ENCODE measurements at regions not wholly inside any gene's neighbourhood (a gene's known extent, or its start where the extent isn't known, plus 50 kb on each side); places are given as distances from the start of the nearest gene placed in this dataset.

- TF ChIP-seq CTCF (IDR thresholded peaks at IDR 0.05; ENCODE audit: low read depth, low read length, missing control alignments), result no peak
- H3K4me3 ChIP-seq (ENCODE audit: low read depth, low read length), result no peak overlapping the region
- in situ Hi-C loops (cut with HindIII; ENCODE audit: low sequenced_read_pairs), result no loop called here
- no peak for DNase-seq (ENCODE audit: low read depth)
Measured at GRCh38 chr15:100783291-100783690, 96.3 kb upstream of the ALDH1A3 start.

DNA sequence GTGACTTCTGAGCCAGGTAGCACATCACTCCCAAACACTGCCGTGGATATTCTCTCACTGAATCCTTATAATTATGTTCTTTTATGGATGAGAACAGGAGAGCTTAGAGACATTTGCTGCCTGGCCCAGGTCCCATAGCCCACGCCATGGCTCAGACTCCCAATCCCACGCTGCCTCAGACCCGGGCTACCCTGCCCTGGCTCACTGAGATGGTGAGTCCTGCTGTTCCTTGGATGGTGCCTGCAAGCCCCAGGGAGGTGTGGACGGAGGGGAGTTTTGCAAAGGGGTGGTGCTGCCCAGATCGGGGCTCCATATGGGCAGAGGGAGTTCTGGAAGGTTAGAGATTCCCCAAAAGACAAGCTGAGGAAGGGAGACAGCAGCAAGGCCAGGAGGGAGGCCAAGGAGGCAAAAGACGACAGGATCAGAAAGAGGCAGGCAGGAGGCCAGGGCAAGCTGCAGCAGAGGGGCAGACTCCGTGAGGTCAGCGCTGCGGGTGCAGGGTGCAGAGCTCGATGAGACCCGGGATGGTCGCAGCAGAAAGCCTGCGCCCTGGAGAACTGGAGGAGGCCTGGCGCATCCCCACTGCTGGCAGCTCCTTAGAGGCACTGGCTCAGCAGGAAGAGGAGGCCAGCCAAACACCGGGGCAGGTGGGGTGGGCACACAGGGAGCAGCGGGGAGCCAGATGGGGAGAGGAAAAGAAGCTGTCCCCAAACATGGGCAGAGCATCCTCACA lies 95.7 kb upstream of the ALDH1A3 start:
- DNase-seq (ENCODE audit: low read depth), result no peak
- in situ Hi-C loops (cut with HindIII; ENCODE audit: low sequenced_read_pairs), result no loop called here
- H3K4me3 ChIP-seq (ENCODE audit: low read depth, low read length), result no peak overlapping the region
- TF ChIP-seq CTCF (IDR thresholded peaks at IDR 0.05; ENCODE audit: low read depth, low read length, missing control alignments), result no peak

GRCh38 chr15:100784493-100785180 lies 95.0 kb upstream of the ALDH1A3 start:
- in situ Hi-C loops (cut with HindIII; ENCODE audit: low sequenced_read_pairs), result no loop called here
- TF ChIP-seq CTCF (IDR thresholded peaks at IDR 0.05; ENCODE audit: low read depth, low read length, missing control alignments), result no peak
- H3K4me3 ChIP-seq (ENCODE audit: low read depth, low read length), result no peak overlapping the region
- no peak for DNase-seq (ENCODE audit: low read depth)

GRCh38 chr15:100785181-100786138 lies 94.2 kb upstream of the ALDH1A3 start:
- TF ChIP-seq CTCF (IDR thresholded peaks at IDR 0.05; ENCODE audit: low read depth, low read length, missing control alignments), result no peak
- DNase-seq (ENCODE audit: low read depth), result no peak
- H3K4me3 ChIP-seq (ENCODE audit: low read depth, low read length), result no peak overlapping the region
- in situ Hi-C loops (cut with HindIII; ENCODE audit: low sequenced_read_pairs), result no loop called here

DNA sequence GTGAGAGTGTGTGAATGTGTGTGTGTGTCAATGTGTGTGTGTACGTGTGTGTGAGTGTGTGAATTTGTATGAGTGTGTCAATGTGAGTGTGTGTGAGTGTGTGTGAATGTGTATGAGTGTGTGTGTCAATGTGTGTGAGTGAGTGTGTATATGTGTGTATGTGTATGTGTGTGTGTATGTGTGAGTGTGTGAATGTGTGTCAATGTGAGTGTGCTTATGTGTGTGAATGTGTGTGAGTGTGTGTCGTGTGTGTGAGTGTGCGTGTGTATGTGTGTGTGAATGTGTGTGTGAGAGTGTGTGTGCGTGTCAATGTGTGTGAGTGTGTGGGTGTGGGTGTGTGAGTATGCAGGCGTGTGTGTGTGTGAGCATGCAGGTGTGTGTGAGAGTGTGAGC lies 93.5 kb upstream of the ALDH1A3 start:
- in situ Hi-C loops (cut with HindIII; ENCODE audit: low sequenced_read_pairs), result no loop called here
- no peak for TF ChIP-seq CTCF (IDR thresholded peaks at IDR 0.05; ENCODE audit: low read depth, low read length, missing control alignments)
- DNase-seq (ENCODE audit: low read depth), result no peak
- H3K4me3 ChIP-seq (ENCODE audit: low read depth, low read length), result no peak overlapping the region

GRCh38 chr15:100786901-100787566 lies 92.6 kb upstream of the ALDH1A3 start:
- in situ Hi-C loops (cut with HindIII; ENCODE audit: low sequenced_read_pairs), result no loop called here
- no peak for DNase-seq (ENCODE audit: low read depth)
- H3K4me3 ChIP-seq (ENCODE audit: low read depth, low read length), result no peak overlapping the region
- TF ChIP-seq CTCF (IDR thresholded peaks at IDR 0.05; ENCODE audit: low read depth, low read length, missing control alignments), result no peak

All from astrocyte of the cerebellum (primary cell).